Calu3 (cell line): ENCODE measurements at regions not wholly inside any gene's neighbourhood (a gene's known extent, or its start where the extent isn't known, plus 50 kb on each side); places are given as distances from the start of the nearest gene placed in this dataset.

Experiments
- BruUV-seq: library from RNA; stranded (reverse); fragments of 400-500 nt; replicated peaks from 2 replicates; lab custom pipeline; 2021; lab: Mats Ljungman, UMichigan
- CTCF ChIA-PET: fragments of 300-600 bp; sonication (Branson Sonifier 250); formaldehyde crosslinking; loops from one replicate; lab custom pipeline; 2022; ENCODE audit warnings: antibody characterized with exemption; lab: Charles Lee
- DNase-seq: peaks from one replicate; pipeline ENCODE4 v3.0.0; 2022
- H3K27ac Mint-ChIP-seq: one replicate; pipeline ENCODE4 v1.8.0; 2022; ENCODE audit warnings: mixed read lengths; ENCODE audit not compliant: unreplicated experiment
- H3K27me3 Mint-ChIP-seq: one replicate; pipeline ENCODE4 v1.8.0; 2022; ENCODE audit warnings: mixed read lengths; ENCODE audit not compliant: unreplicated experiment
- H3K36me3 Mint-ChIP-seq: one replicate; pipeline ENCODE4 v1.8.0; 2022; ENCODE audit warnings: mild to moderate bottlenecking, moderate library complexity, mixed read lengths; ENCODE audit not compliant: insufficient read depth, unreplicated experiment
- H3K4me1 Mint-ChIP-seq: one replicate; pipeline ENCODE4 v1.8.0; 2022; ENCODE audit warnings: mild to moderate bottlenecking, low read depth, mixed read lengths; ENCODE audit not compliant: unreplicated experiment
- H3K4me3 Mint-ChIP-seq: one replicate; pipeline ENCODE4 v1.8.0; 2022; ENCODE audit warnings: mild to moderate bottlenecking, low read depth, moderate library complexity, mixed read lengths; ENCODE audit not compliant: unreplicated experiment
- H3K9me3 Mint-ChIP-seq: one replicate; pipeline ENCODE4 v1.8.0; 2022; ENCODE audit warnings: low read depth, mixed read lengths; ENCODE audit not compliant: unreplicated experiment
- intact Hi-C: fragments of 100-400 bp; cut with micrococcal nuclease; formaldehyde crosslinking; loops from one replicate; pipeline ENCODE4 v1.10.0; 2022; ENCODE audit not compliant: unreplicated experiment
- TF ChIP-seq, protein P1 (sequence below): fragments of 200-600 bp; IDR thresholded peaks from one replicate; pipeline ENCODE4 v1.8.0; 2022; ENCODE audit warnings: antibody characterized with exemption; ENCODE audit not compliant: unreplicated experiment

DNA sequence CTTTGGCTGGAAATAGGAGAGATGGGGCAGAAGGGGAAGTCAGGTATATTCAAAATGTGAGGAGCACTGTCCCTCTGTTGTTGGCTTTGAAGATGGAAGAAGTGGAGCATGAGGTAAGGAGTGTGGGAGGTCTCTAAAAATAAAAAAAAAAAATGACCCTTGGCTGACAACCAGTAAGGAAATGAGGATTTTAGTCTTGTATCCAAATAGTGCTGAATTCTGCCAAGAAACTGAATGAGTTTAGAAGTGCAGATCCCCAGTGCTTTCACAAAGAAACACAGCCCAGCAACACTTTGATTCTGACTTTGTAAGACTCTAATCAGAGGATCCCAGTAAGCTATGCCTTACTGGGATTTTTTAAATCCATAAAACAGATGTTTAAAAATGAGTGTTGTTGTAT, 367.9 kb downstream of the CYLC2 start:
- Mint-ChIP-seq H3K27me3 (no peaks in the 10 kb centered on the region), H3K4me1 (peaks cover 36% of the 10 kb centered on the region), H3K36me3 (no peaks in the 10 kb centered on the region), H3K9me3 (peaks cover 7% of the 10 kb centered on the region), H3K4me3 (no peak overlapping the region), H3K27ac (no peak overlapping the region)
- no TSS peak for BruUV-seq
- DNase-seq: no peak
- CTCF ChIA-PET: no interaction called here
- intact Hi-C loops: no loop called here
- TF ChIP-seq, protein P1, sequence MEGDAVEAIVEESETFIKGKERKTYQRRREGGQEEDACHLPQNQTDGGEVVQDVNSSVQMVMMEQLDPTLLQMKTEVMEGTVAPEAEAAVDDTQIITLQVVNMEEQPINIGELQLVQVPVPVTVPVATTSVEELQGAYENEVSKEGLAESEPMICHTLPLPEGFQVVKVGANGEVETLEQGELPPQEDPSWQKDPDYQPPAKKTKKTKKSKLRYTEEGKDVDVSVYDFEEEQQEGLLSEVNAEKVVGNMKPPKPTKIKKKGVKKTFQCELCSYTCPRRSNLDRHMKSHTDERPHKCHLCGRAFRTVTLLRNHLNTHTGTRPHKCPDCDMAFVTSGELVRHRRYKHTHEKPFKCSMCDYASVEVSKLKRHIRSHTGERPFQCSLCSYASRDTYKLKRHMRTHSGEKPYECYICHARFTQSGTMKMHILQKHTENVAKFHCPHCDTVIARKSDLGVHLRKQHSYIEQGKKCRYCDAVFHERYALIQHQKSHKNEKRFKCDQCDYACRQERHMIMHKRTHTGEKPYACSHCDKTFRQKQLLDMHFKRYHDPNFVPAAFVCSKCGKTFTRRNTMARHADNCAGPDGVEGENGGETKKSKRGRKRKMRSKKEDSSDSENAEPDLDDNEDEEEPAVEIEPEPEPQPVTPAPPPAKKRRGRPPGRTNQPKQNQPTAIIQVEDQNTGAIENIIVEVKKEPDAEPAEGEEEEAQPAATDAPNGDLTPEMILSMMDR: no peak

DNA sequence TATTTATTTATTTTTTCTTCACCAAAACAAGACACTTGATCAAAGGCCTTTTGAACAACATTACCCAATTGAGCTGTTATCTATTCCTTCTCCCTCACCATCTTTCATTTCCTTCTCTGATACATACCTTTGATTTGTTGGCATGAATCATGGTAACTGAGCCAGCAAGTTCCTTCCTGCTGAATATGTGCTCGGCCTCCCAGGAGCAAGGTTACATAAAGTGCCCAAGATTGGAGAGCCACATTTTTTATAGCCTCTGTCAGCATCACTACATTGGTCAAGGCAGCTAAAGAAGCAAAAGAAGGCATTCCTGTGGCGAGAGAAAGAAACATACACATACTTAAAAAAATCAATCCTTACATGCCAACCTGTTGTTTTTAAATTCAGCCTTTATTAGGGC, 369.6 kb downstream of the CYLC2 start:
- BruUV-seq: no TSS peak
- peak; percentile 48 for DNase-seq
- CTCF ChIA-PET: no interaction called here

GRCh38 chr9:103371152-103371551, 376.0 kb downstream of the CYLC2 start:
- DNase-seq: no peak
- Mint-ChIP-seq H3K27me3 (no peaks in the 10 kb centered on the region), H3K36me3 (no peaks in the 10 kb centered on the region), H3K4me1 (no peaks in the 10 kb centered on the region), H3K27ac (no peak overlapping the region), H3K9me3 (no peaks in the 10 kb centered on the region), H3K4me3 (no peak overlapping the region)
- CTCF ChIA-PET: no interaction called here
- TF ChIP-seq, protein P1: no peak
- intact Hi-C loops: no loop called here
- BruUV-seq: no TSS peak

More for the DNA sequence above, 369.6 kb downstream of the CYLC2 start:
- H3K4me1 Mint-ChIP-seq: peaks cover 35% of the 10 kb centered on the region
- H3K27me3 Mint-ChIP-seq: no peaks in the 10 kb centered on the region
- H3K4me3 Mint-ChIP-seq: no peak overlapping the region
- TF ChIP-seq, protein P1: no peak
- peaks cover 7% of the 10 kb centered on the region for H3K9me3 Mint-ChIP-seq
- peak overlapping the region; percentile 44 for H3K27ac Mint-ChIP-seq
- no peaks in the 10 kb centered on the region for H3K36me3 Mint-ChIP-seq
- intact Hi-C loops: no loop called here

DNA sequence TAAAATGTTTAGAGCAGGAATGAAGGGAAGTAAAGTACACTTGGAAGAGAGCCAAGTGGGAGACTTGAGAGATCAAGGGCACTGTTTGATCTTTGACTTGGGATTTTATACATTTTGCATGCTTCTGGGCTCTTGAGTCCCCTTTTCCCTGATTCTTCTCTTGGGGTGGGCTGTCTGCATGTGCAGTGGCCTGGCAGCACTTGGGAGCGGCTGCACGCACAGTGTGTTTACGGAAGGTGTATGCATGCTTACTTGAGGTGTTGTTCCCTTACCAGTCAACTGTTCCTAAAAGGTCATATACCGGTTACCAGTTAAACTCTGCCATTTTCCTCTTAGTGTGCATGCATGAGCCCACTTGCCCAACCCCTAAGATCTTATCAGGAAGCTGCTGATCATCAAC, 377.7 kb downstream of the CYLC2 start:
- H3K4me3 Mint-ChIP-seq: no peak overlapping the region
- CTCF ChIA-PET: no interaction called here
- DNase-seq: no peak
- no peak overlapping the region for H3K27ac Mint-ChIP-seq
- BruUV-seq: no TSS peak
- H3K27me3 Mint-ChIP-seq: no peaks in the 10 kb centered on the region
- H3K4me1 Mint-ChIP-seq: no peaks in the 10 kb centered on the region
- H3K9me3 Mint-ChIP-seq: no peaks in the 10 kb centered on the region
- H3K36me3 Mint-ChIP-seq: no peaks in the 10 kb centered on the region
- TF ChIP-seq, protein P1: no peak
- intact Hi-C loops: no loop called here
